Epithelial cell of proximal tubule (primary cell): ENCODE measurements at regions not wholly inside any gene's neighbourhood (a gene's known extent, or its start where the extent isn't known, plus 50 kb on each side); places are given as distances from the start of the nearest gene placed in this dataset.

Experiments
- DNase-seq: peaks from one replicate; pipeline ENCODE4 v3.0.0-alpha.2; 2011; ENCODE audit warnings: low read depth
- H3K4me3 ChIP-seq: 2 replicates; pipeline ENCODE4 v1.5.1; 2011; ENCODE audit warnings: low read depth, mild to moderate bottlenecking, low read length
- TF ChIP-seq, protein P1 (sequence below): conservative IDR thresholded peaks from 2 replicates; pipeline ENCODE4 v1.5.1; 2012; ENCODE audit warnings: low read depth, mild to moderate bottlenecking, low read length

- TF ChIP-seq, protein P1, sequence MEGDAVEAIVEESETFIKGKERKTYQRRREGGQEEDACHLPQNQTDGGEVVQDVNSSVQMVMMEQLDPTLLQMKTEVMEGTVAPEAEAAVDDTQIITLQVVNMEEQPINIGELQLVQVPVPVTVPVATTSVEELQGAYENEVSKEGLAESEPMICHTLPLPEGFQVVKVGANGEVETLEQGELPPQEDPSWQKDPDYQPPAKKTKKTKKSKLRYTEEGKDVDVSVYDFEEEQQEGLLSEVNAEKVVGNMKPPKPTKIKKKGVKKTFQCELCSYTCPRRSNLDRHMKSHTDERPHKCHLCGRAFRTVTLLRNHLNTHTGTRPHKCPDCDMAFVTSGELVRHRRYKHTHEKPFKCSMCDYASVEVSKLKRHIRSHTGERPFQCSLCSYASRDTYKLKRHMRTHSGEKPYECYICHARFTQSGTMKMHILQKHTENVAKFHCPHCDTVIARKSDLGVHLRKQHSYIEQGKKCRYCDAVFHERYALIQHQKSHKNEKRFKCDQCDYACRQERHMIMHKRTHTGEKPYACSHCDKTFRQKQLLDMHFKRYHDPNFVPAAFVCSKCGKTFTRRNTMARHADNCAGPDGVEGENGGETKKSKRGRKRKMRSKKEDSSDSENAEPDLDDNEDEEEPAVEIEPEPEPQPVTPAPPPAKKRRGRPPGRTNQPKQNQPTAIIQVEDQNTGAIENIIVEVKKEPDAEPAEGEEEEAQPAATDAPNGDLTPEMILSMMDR: no peak
- peak; percentile 89 for DNase-seq
- no peak overlapping the region for H3K4me3 ChIP-seq
Observed at GRCh38 chr7:17234398-17235031, 63.9 kb upstream of the AHR start.

DNA sequence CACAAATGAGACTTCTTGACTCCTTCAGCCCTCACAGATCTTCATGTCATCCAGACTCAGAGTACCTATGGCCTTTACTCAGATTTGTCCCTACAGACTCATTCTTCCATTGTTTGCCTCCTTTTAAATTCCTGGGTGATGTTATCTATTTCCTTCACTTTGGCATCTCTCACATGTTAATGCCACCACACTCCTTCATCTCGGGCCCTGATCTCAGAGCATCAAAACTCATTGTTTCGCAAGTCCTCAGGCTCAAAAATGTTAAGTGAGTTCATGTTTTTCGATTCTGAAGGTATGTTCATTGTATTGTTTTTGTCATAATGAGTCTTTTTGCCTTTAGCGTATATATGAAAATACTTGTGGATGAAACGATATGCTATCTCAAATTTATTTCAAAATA is 62.3 kb upstream of the AHR start:
- TF ChIP-seq, protein P1: no peak
- H3K4me3 ChIP-seq: no peak overlapping the region
- no peak for DNase-seq

DNA sequence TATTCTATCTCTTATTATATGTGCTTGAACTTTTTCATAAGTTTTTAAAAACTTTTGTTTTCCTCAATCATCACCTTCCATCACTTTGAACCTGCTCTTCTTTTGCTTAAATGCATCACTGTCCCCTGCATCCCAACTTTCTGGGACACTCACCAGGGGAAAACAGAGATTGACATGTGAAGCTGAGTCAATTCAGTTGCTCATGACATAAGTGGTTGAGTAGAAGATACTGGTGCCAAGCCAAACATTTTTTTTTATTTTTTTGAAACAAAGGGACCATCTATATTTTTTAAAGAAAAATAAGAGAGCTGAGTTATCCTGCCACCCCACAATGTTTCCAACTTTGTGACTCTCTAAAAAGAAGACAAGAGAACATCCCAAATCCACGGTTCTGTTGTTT is 61.8 kb upstream of the AHR start:
- DNase-seq: no peak
- H3K4me3 ChIP-seq: no peak overlapping the region

DNA sequence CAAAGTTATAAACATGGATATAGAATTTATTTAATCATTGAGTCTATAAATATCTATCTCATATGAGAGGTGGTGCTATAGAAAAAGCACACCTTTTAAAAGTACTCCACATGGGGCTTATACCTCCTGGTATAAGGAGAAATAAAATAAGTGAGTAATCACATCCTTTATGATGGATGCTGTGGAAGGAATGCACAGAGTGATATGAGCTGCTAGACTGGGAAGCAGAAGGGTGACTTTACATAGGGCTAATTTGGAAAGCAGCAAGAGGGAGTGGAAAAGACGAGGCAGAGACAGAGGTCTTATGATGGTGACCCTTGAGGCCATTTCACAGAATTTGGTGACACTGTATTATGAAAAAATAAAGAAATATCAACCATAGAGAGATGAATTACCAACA is 59.4 kb upstream of the AHR start:
- TF ChIP-seq, protein P1: no peak
- H3K4me3 ChIP-seq: no peak overlapping the region
- DNase-seq: no peak

More for the DNA sequence above, 61.8 kb upstream of the AHR start:
- TF ChIP-seq, protein P1: no peak

DNA sequence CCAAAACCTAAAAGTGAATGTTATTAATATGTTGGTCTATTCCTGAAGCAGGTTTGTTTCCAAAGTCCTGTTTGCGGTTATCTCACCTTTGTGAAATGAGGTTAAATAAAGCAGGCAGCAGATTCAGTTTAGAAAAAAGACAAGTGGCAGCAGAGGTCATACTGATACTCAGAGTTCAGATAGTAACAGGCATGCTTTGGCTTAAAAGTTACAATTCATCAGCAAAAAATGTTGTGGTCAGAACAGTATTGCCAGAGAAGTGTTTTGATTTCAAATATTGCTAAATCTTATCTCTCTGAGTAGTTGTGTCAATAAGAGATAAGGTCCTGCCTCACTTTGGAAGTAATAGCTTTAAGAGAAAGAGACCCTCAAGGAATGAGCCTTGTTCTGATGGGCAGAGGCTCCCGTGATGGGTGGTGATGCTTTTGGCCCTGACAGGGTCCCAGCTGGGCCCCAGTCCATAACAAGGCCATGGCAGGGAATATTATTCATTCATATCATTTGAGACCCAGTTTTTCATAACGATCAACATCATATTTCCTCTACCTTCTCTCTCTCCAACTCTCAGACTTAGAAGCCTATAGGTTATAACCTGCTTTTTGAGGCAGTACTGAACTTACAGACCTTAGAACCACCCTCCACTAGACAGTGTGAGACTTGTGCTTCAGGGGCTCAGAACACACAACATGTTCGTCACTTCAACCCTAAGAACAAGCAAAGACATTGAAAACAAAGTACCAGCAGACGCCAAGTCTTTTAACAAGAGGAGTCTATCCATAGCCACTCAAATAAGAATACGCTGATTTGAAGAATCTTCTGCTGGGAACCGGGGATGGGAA is 58.5 kb upstream of the AHR start:
- H3K4me3 ChIP-seq: no peak overlapping the region
- DNase-seq: no peak
- TF ChIP-seq, protein P1: no peak

GRCh38 chr7:17242504-17242903 is 55.9 kb upstream of the AHR start:
- DNase-seq: no peak

More at GRCh38 chr7:17242504-17242903, 55.9 kb upstream of the AHR start:
- TF ChIP-seq, protein P1: no peak
- H3K4me3 ChIP-seq: no peak overlapping the region
